ENCODE measurements at regions not wholly inside any gene's neighbourhood (a gene's known extent, or its start where the extent isn't known, plus 50 kb on each side); places are given as distances from the start of the nearest gene placed in this dataset.

DNA sequence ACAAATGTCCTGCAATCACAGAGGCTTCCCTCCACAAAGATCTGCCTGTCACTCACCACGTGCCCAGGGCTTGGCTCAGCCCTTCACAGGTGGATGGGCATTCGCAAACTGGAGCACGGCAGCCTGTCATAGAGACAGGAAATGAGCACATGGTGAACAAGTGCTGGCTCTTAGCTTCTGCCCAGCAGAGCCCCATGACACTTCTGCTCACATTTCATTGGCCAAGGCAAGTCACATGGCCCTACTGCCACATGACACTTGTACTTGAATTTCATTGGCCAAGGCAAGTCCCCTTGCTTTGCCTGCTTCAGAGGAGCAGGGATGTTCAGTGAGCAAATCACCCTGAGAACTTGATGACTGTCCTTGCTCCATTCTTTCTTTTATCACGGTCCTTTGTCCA, 110.8 kb upstream of the PPP2R2D start:
- TF ChIP-seq MYC (IDR thresholded peaks at IDR 0.05; ENCODE audit: borderline replicate concordance, low read length) (no peak), BHLHE40 (IDR thresholded peaks at IDR 0.05; ENCODE audit: low read depth, low read length) (no peak), RFX5 (IDR thresholded peaks at IDR 0.05) (no peak), POLR2A (IDR thresholded peaks at IDR 0.05; ENCODE audit: low read length) (no peak)
- TF ChIP-seq, protein P1, sequence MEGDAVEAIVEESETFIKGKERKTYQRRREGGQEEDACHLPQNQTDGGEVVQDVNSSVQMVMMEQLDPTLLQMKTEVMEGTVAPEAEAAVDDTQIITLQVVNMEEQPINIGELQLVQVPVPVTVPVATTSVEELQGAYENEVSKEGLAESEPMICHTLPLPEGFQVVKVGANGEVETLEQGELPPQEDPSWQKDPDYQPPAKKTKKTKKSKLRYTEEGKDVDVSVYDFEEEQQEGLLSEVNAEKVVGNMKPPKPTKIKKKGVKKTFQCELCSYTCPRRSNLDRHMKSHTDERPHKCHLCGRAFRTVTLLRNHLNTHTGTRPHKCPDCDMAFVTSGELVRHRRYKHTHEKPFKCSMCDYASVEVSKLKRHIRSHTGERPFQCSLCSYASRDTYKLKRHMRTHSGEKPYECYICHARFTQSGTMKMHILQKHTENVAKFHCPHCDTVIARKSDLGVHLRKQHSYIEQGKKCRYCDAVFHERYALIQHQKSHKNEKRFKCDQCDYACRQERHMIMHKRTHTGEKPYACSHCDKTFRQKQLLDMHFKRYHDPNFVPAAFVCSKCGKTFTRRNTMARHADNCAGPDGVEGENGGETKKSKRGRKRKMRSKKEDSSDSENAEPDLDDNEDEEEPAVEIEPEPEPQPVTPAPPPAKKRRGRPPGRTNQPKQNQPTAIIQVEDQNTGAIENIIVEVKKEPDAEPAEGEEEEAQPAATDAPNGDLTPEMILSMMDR (IDR thresholded peaks at IDR 0.05): no peak
